ENCODE measurements at regions not wholly inside any gene's neighbourhood (a gene's known extent, or its start where the extent isn't known, plus 50 kb on each side); places are given as distances from the start of the nearest gene placed in this dataset.

- TF ChIP-seq CTCF (IDR thresholded peaks at IDR 0.05; ENCODE audit: low read depth, low read length): no peak
- TF ChIP-seq POLR2A (IDR thresholded peaks at IDR 0.05; ENCODE audit: extremely low read depth, insufficient read length): no peak
- TF ChIP-seq MYC (IDR thresholded peaks at IDR 0.05; ENCODE audit: low read depth, low read length): no peak
- no peak for TF ChIP-seq MAX (IDR thresholded peaks at IDR 0.05; ENCODE audit: low read depth, low read length)
Measured at GRCh38 chr6:33962246-33963027, 158.6 kb upstream of the MLN start.

Measured in NB4 (cell line).